DND-41 (cell line): ENCODE measurements at regions not wholly inside any gene's neighbourhood (a gene's known extent, or its start where the extent isn't known, plus 50 kb on each side); places are given as distances from the start of the nearest gene placed in this dataset.

Experiments used
- ATAC-seq: fragments of 200-7000 bp; cut with Tn5 transposase; 3 replicates; pipeline ENCODE4 v1.9.1; 2021; ENCODE audit warnings: low read depth; ENCODE audit not compliant: insufficient read depth
- DNase-seq: peaks from one replicate; pipeline ENCODE4 v3.0.0-alpha.2; 2020
- H2AFZ ChIP-seq: 2 replicates; pipeline ENCODE4 v1.6.0; 2012; ENCODE audit warnings: low read depth, low read length
- H3K27ac ChIP-seq: 2 replicates; pipeline ENCODE4 v1.5.1; 2012; ENCODE audit warnings: low read length, inconsistent platforms
- H3K27me3 ChIP-seq: fragments of 200-600 bp; sonication (generic); 2 replicates; pipeline ENCODE4 v1.6.0; 2012; ENCODE audit warnings: low read length, mild to moderate bottlenecking, inconsistent platforms; ENCODE audit not compliant: insufficient read depth, poor library complexity
- H3K36me3 ChIP-seq: 2 replicates; pipeline ENCODE4 v1.5.1; 2012; ENCODE audit warnings: low read length, inconsistent platforms; ENCODE audit not compliant: insufficient read depth
- H3K4me1 ChIP-seq: 2 replicates; pipeline ENCODE4 v1.5.1; 2012; ENCODE audit warnings: mild to moderate bottlenecking, low read length; ENCODE audit not compliant: insufficient read depth
- H3K4me2 ChIP-seq: 2 replicates; pipeline ENCODE4 v1.6.0; 2012; ENCODE audit warnings: mild to moderate bottlenecking, moderate library complexity, low read length, inconsistent platforms; ENCODE audit not compliant: insufficient read depth
- H3K4me3 ChIP-seq, 2 experiments: fragments of 200-600 bp in 1 of 2; shearing (Covaris generic) in 1 of 2; 2 replicates each; pipeline ENCODE4 v1.5.1; 2012 to 2016; ENCODE audit warnings: inconsistent platforms in 2 of 2, low read length in 2 of 2, mild to moderate bottlenecking in 2 of 2, low read depth in 1 of 2, moderate library complexity in 1 of 2
- H3K79me2 ChIP-seq: 2 replicates; pipeline ENCODE4 v1.6.0; 2012; ENCODE audit warnings: low read length, inconsistent platforms; ENCODE audit not compliant: insufficient read depth
- H3K9ac ChIP-seq: 2 replicates; pipeline ENCODE4 v1.6.0; 2012; ENCODE audit warnings: low read depth, mild to moderate bottlenecking, inconsistent platforms, low read length, moderate library complexity
- H3K9me3 ChIP-seq: 2 replicates; pipeline ENCODE4 v1.5.1; 2012; ENCODE audit warnings: low read length, moderate library complexity, mild to moderate bottlenecking, inconsistent platforms; ENCODE audit not compliant: insufficient read depth, severe bottlenecking
- H4K20me1 ChIP-seq: 2 replicates; pipeline ENCODE4 v1.6.0; 2012; ENCODE audit warnings: low read length; ENCODE audit not compliant: insufficient read depth
- CTCF ChIP-seq: IDR thresholded peaks from 2 replicates; pipeline ENCODE4 v1.5.1; 2012; ENCODE audit warnings: borderline replicate concordance, low read length, moderate library complexity, mild to moderate bottlenecking; ENCODE audit not compliant: poor library complexity, severe bottlenecking; ENCODE audit errors: extremely low read depth
- EZH2 ChIP-seq: IDR thresholded peaks from 3 replicates; pipeline ENCODE4 v1.6.1; 2012; ENCODE audit warnings: borderline replicate concordance, low read depth, mild to moderate bottlenecking, moderate library complexity, low read length, inconsistent platforms; ENCODE audit not compliant: severe bottlenecking

- H3K4me2 ChIP-seq: no peak overlapping the region
- H3K36me3 ChIP-seq: no peaks in the 10 kb centered on the region
- DNase-seq (no peak), ATAC-seq (no peak)
- H3K27ac ChIP-seq: no peak overlapping the region
- no peak for TF ChIP-seq CTCF
- TF ChIP-seq EZH2: no peak
- H3K79me2 ChIP-seq: no peaks in the 10 kb centered on the region
- no peak overlapping the region for H2AFZ ChIP-seq
- H3K9me3 ChIP-seq: no peaks in the 10 kb centered on the region
- no peaks in the 10 kb centered on the region for H4K20me1 ChIP-seq
- H3K4me1 ChIP-seq: no peaks in the 10 kb centered on the region
- H3K27me3 ChIP-seq: peaks cover 5% of the 10 kb centered on the region
- no peak overlapping the region for H3K9ac ChIP-seq
- H3K4me3 ChIP-seq: no peak overlapping the region
Observed at GRCh38 chr2:236496340-236496739, 73.3 kb upstream of the ACKR3 start.

GRCh38 chr2:236498369-236498768 lies 71.3 kb upstream of the ACKR3 start:
- H3K27ac ChIP-seq: no peak overlapping the region
- TF ChIP-seq CTCF: no peak
- TF ChIP-seq EZH2: no peak
- peaks cover 5% of the 10 kb centered on the region for H3K27me3 ChIP-seq
- H3K4me1 ChIP-seq: no peaks in the 10 kb centered on the region
- ATAC-seq (no peak), DNase-seq (no peak)
- H3K36me3 ChIP-seq: no peaks in the 10 kb centered on the region
- no peaks in the 10 kb centered on the region for H3K79me2 ChIP-seq
- no peaks in the 10 kb centered on the region for H3K9me3 ChIP-seq
- no peak overlapping the region for H2AFZ ChIP-seq
- no peak overlapping the region for H3K4me2 ChIP-seq
- H3K9ac ChIP-seq: no peak overlapping the region
- no peaks in the 10 kb centered on the region for H4K20me1 ChIP-seq
- H3K4me3 ChIP-seq: no peak overlapping the region

DNA sequence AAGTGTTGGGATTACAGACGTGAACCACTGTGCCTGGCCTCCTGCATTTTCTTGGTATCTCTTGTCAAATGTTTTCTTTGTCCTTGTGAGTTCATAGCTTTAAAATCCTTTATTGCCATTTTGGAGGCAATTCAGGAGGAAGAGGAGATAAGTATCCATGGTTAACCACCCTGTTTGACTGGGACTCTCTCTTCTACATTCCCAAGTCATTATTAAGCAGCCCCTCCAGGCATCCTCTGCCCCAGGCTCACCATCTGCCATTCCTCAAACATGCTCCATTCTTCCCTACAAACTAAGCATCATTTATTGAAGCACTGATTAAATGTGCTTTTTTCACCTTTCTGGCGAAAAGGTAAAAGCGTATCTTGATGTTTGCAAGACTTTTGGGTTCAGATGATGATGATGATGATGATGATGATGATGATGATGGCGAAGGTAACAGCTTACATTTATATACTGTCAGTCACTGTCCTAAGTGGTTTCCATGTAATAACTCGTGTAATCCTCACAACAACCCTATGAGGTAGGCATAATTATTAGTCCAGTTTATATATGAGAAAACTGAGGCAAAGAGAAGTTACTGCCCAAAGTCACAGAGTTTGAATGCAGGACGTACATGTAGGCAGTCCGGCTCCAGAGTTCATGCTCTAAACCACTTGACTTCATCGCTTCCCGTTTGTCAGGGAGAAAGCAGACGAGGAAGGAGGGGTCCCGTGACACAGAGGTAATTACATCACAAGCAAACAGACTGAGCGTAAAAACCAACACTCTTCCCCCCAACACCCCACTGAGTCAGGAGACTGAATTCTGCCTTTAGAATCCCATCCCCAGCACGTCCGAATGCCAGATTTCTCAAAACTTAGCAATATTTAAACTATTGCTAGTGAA lies 69.7 kb upstream of the ACKR3 start:
- DNase-seq (no peak), ATAC-seq (no peak)
- H3K9me3 ChIP-seq: no peaks in the 10 kb centered on the region
- no peak overlapping the region for H3K9ac ChIP-seq
- TF ChIP-seq EZH2 (no peak), CTCF (no peak)
- no peaks in the 10 kb centered on the region for H3K36me3 ChIP-seq
- H2AFZ ChIP-seq: no peak overlapping the region
- H4K20me1 ChIP-seq: no peaks in the 10 kb centered on the region
- no peak overlapping the region for H3K4me3 ChIP-seq
- no peaks in the 10 kb centered on the region for H3K4me1 ChIP-seq
- peaks cover 7% of the 10 kb centered on the region for H3K27me3 ChIP-seq
- no peaks in the 10 kb centered on the region for H3K79me2 ChIP-seq
- no peak overlapping the region for H3K4me2 ChIP-seq
- no peak overlapping the region for H3K27ac ChIP-seq
